Astrocyte (in vitro differentiated cells and primary cell): ENCODE measurements at regions not wholly inside any gene's neighbourhood (a gene's known extent, or its start where the extent isn't known, plus 50 kb on each side); places are given as distances from the start of the nearest gene placed in this dataset.

Source experiments
- EZH2 ChIP-seq: IDR thresholded peaks from 2 replicates; pipeline ENCODE4 v1.6.1; 2012; ENCODE audit warnings: mild to moderate bottlenecking, low read length, inconsistent platforms; ENCODE audit not compliant: insufficient read depth
- TF ChIP-seq, protein P1 (sequence below): IDR thresholded peaks from 2 replicates; pipeline ENCODE4 v1.5.1; 2011; ENCODE audit warnings: low read depth, mild to moderate bottlenecking, inconsistent platforms, low read length, moderate library complexity; ENCODE audit not compliant: insufficient read depth

DNA sequence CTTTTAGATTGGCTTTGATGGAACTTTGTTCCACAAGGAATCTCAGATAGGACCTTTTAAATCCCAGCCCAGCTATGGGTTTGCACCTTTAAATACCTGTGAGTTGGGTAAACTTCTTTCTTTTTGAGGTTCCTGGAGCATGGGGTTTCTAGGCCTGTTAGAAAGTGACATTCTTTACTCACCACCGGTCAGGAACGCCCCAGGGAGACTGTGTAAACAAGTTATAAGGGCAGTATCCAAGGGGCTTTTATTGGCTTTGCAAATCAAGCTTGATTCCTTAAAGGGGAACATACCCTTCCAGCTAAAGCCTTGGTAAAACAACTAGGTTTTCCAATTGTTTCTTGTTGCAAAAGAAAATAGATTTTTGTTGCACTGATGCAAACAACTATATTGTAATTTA lies 93.4 kb downstream of the TENT5D start:
- TF ChIP-seq, protein P1, sequence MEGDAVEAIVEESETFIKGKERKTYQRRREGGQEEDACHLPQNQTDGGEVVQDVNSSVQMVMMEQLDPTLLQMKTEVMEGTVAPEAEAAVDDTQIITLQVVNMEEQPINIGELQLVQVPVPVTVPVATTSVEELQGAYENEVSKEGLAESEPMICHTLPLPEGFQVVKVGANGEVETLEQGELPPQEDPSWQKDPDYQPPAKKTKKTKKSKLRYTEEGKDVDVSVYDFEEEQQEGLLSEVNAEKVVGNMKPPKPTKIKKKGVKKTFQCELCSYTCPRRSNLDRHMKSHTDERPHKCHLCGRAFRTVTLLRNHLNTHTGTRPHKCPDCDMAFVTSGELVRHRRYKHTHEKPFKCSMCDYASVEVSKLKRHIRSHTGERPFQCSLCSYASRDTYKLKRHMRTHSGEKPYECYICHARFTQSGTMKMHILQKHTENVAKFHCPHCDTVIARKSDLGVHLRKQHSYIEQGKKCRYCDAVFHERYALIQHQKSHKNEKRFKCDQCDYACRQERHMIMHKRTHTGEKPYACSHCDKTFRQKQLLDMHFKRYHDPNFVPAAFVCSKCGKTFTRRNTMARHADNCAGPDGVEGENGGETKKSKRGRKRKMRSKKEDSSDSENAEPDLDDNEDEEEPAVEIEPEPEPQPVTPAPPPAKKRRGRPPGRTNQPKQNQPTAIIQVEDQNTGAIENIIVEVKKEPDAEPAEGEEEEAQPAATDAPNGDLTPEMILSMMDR: no peak
- no peak for TF ChIP-seq EZH2
